OCI-LY7 (cell line): ENCODE measurements at regions not wholly inside any gene's neighbourhood (a gene's known extent, or its start where the extent isn't known, plus 50 kb on each side); places are given as distances from the start of the nearest gene placed in this dataset.

Experiments
- CTCF ChIP-seq: fragments of 200-600 bp; sonication (generic); conservative IDR thresholded peaks from 2 replicates; pipeline ENCODE4 v1.5.1; 2014; ENCODE audit warnings: mild to moderate bottlenecking, antibody characterized with exemption, low read length, moderate library complexity, mixed read lengths
- EZH2phosphoT487 ChIP-seq: fragments of 200-600 bp; sonication (generic); IDR thresholded peaks from 2 replicates; pipeline ENCODE4 v1.6.1; 2018; ENCODE audit warnings: low read depth, borderline replicate concordance, mild to moderate bottlenecking, mixed run types, antibody characterized with exemption, low read length, moderate library complexity, mixed read lengths

- no peak for TF ChIP-seq CTCF
- TF ChIP-seq EZH2phosphoT487, result no peak
Observed at GRCh38 chr10:128563387-128563786, 437.2 kb upstream of the MKI67 start.
